Keratinocyte (primary cell): ENCODE measurements at regions not wholly inside any gene's neighbourhood (a gene's known extent, or its start where the extent isn't known, plus 50 kb on each side); places are given as distances from the start of the nearest gene placed in this dataset.

Source experiments
- EZH2 ChIP-seq: IDR thresholded peaks from one replicate; pipeline ENCODE4 v1.6.1; 2012; ENCODE audit warnings: inconsistent platforms, mild to moderate bottlenecking, low read length, moderate library complexity
- TF ChIP-seq, protein P1 (sequence below), 3 experiments: IDR thresholded peaks in 1 of 3; conservative IDR thresholded peaks in 1 of 3; optimal IDR thresholded peaks in 1 of 3; 2 replicates in 2 of 3; 3 replicates in 1 of 3; pipeline versions ENCODE3 to v1.5.1; 2011; ENCODE audit warnings: low read length in 3 of 3, mild to moderate bottlenecking in 3 of 3, moderate library complexity in 2 of 3, control low read depth in 1 of 3, inconsistent platforms in 1 of 3; ENCODE audit not compliant: insufficient read depth in 2 of 3; ENCODE audit errors: extremely low read depth in 1 of 3

DNA sequence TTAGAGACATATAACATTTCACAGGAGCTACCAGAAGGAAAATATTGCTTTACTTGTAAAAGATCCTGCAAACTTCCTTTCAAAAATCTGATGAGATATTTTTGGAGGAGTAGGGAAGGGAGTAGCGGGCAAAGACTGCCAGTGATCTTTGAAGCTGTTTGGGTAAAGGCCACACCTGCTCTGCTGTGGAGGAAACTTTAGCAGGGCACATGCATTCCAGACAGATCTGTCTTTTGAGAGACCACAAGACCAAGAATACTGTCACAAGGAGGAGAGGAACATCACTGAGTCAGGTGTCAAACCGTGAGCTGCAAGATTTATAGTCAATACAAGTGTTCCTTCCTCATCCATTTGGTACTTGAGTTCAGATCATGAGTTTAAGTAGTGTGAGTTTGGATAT lies 654.4 kb downstream of the DNAJB9 start:
- TF ChIP-seq, protein P1, sequence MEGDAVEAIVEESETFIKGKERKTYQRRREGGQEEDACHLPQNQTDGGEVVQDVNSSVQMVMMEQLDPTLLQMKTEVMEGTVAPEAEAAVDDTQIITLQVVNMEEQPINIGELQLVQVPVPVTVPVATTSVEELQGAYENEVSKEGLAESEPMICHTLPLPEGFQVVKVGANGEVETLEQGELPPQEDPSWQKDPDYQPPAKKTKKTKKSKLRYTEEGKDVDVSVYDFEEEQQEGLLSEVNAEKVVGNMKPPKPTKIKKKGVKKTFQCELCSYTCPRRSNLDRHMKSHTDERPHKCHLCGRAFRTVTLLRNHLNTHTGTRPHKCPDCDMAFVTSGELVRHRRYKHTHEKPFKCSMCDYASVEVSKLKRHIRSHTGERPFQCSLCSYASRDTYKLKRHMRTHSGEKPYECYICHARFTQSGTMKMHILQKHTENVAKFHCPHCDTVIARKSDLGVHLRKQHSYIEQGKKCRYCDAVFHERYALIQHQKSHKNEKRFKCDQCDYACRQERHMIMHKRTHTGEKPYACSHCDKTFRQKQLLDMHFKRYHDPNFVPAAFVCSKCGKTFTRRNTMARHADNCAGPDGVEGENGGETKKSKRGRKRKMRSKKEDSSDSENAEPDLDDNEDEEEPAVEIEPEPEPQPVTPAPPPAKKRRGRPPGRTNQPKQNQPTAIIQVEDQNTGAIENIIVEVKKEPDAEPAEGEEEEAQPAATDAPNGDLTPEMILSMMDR (optimal IDR thresholded peaks at IDR 0.05 in 1 of 3, IDR thresholded peaks at IDR 0.05 in 1 of 3, conservative IDR thresholded peaks at IDR 0.05 in 1 of 3; ENCODE audit: extremely low read depth in 1 of 3, insufficient read depth in 2 of 3, low read length in 3 of 3) = no peak
- no peak for TF ChIP-seq EZH2
